ENCODE measurements at regions not wholly inside any gene's neighbourhood (a gene's known extent, or its start where the extent isn't known, plus 50 kb on each side); places are given as distances from the start of the nearest gene placed in this dataset.

DNA sequence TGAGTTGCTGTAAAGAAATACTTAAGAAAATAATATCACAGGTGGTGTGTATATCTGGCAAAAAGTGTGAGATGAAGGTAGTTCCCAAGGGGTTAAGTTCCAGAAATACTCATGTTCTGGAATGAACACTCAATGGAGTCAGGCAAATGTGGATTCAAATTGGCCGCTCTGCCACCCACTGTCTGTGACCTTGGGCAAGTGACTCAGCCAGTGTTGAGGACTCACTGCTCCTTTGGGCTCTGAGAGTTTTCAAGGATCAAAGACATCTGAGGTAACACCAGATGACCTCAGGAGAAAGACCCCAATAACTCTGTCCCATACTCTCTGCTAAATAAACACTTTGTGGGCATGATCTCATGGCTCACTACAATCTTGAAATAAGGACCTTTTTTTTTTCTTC, 59.2 kb upstream of the EYA2 start:
- no peak overlapping the region for H2AFZ ChIP-seq (ENCODE audit: control insufficient read depth, low read length)
- no peak overlapping the region for H3K9ac ChIP-seq (ENCODE audit: control insufficient read depth, extremely low read depth, insufficient read depth, low read length)
- no peaks in the 10 kb centered on the region for H3K79me2 ChIP-seq (ENCODE audit: control insufficient read depth, insufficient read depth, low read length)
- no peaks in the 10 kb centered on the region for H3K36me3 ChIP-seq (ENCODE audit: control insufficient read depth in 2 of 2, extremely low read depth in 1 of 2, insufficient read depth in 2 of 2, low read length in 2 of 2)
- DNase-seq (ENCODE audit: low read depth, low spot score) (no peak), FAIRE-seq (no peak)
- H4K20me1 ChIP-seq (ENCODE audit: control insufficient read depth, extremely low read depth, insufficient read depth, low read length), result no peaks in the 10 kb centered on the region
- dilution Hi-C loops (cut with MboI; ENCODE audit: extremely low pct_ligation_motif_present, low sequenced_read_pairs), result no loop called here
- no peaks in the 10 kb centered on the region for H3K27me3 ChIP-seq (ENCODE audit: control insufficient read depth, extremely low read depth, insufficient read depth, low read length)
- no peaks in the 10 kb centered on the region for H3K9me1 ChIP-seq (ENCODE audit: control insufficient read depth, extremely low read depth, insufficient read depth, low read length)
- H3K9me3 ChIP-seq (ENCODE audit: control insufficient read depth, low read depth, low read length), result no peaks in the 10 kb centered on the region
- H3K27ac ChIP-seq (ENCODE audit: control insufficient read depth, insufficient read depth, low read length), result no peak overlapping the region
- no peak overlapping the region for H3K4me3 ChIP-seq (ENCODE audit: control insufficient read depth in 2 of 3, extremely low read depth in 1 of 3, insufficient read depth in 2 of 3, low read depth in 1 of 3, low read length in 3 of 3)
- no peak for TF ChIP-seq CTCF (optimal IDR thresholded peaks at IDR 0.05 in 1 of 3, IDR thresholded peaks at IDR 0.05 in 1 of 3, conservative IDR thresholded peaks at IDR 0.05 in 1 of 3; ENCODE audit: extremely low read depth in 1 of 3, insufficient read depth in 2 of 3, low read length in 3 of 3)
- TF ChIP-seq EZH2 (IDR thresholded peaks at IDR 0.05; ENCODE audit: low read length), result no peak
- no peak overlapping the region for H3K4me2 ChIP-seq (ENCODE audit: control insufficient read depth, extremely low read depth, insufficient read depth, low read depth, low read length)
- H3K4me1 ChIP-seq (ENCODE audit: control insufficient read depth, extremely low read depth, insufficient read depth, low read length), result no peaks in the 10 kb centered on the region

- Histone ChIP-seq H3K27me3 (ENCODE audit: control insufficient read depth, extremely low read depth, insufficient read depth, low read length) (no peaks in the 10 kb centered on the region), H4K20me1 (ENCODE audit: control insufficient read depth, extremely low read depth, insufficient read depth, low read length) (no peaks in the 10 kb centered on the region), H3K4me3 (ENCODE audit: control insufficient read depth in 2 of 3, extremely low read depth in 1 of 3, insufficient read depth in 2 of 3, low read depth in 1 of 3, low read length in 3 of 3) (no peak overlapping the region), H3K36me3 (ENCODE audit: control insufficient read depth in 2 of 2, extremely low read depth in 1 of 2, insufficient read depth in 2 of 2, low read length in 2 of 2) (no peaks in the 10 kb centered on the region), H3K9ac (ENCODE audit: control insufficient read depth, extremely low read depth, insufficient read depth, low read length) (no peak overlapping the region), H3K4me2 (ENCODE audit: control insufficient read depth, extremely low read depth, insufficient read depth, low read depth, low read length) (no peak overlapping the region), H3K27ac (ENCODE audit: control insufficient read depth, insufficient read depth, low read length) (no peak overlapping the region), H2AFZ (ENCODE audit: control insufficient read depth, low read length) (no peak overlapping the region), H3K79me2 (ENCODE audit: control insufficient read depth, insufficient read depth, low read length) (no peaks in the 10 kb centered on the region), H3K9me3 (ENCODE audit: control insufficient read depth, low read depth, low read length) (no peaks in the 10 kb centered on the region), H3K4me1 (ENCODE audit: control insufficient read depth, extremely low read depth, insufficient read depth, low read length) (no peaks in the 10 kb centered on the region), H3K9me1 (ENCODE audit: control insufficient read depth, extremely low read depth, insufficient read depth, low read length) (no peaks in the 10 kb centered on the region)
- FAIRE-seq (no peak), DNase-seq (ENCODE audit: low read depth, low spot score) (no peak)
- TF ChIP-seq EZH2 (IDR thresholded peaks at IDR 0.05; ENCODE audit: low read length), result no peak
- TF ChIP-seq CTCF (optimal IDR thresholded peaks at IDR 0.05 in 1 of 3, IDR thresholded peaks at IDR 0.05 in 1 of 3, conservative IDR thresholded peaks at IDR 0.05 in 1 of 3; ENCODE audit: extremely low read depth in 1 of 3, insufficient read depth in 2 of 3, low read length in 3 of 3), result no peak
- dilution Hi-C loops (cut with MboI; ENCODE audit: extremely low pct_ligation_motif_present, low sequenced_read_pairs), result no loop called here
These were observed 57.6 kb upstream of the EYA2 start for GRCh38 chr20:46837083-46837482.
